T-helper 1 cell treated with Interleukin-12 subunit alpha and Interleukin-12 subunit beta and Interleukin-4 antibody, amounts not matched to agents 30 μg/mL and 1 μg/mL, for 36 hours (primary cell): ENCODE measurements at regions not wholly inside any gene's neighbourhood (a gene's known extent, or its start where the extent isn't known, plus 50 kb on each side); places are given as distances from the start of the nearest gene placed in this dataset.
"Not testable (repeated sequence)": the region's sequence is repeated elsewhere in the genome, so short reads cannot be mapped to it uniquely, and the experiment has no call there.

Experiments used
- H3K27ac Mint-ChIP-seq: one replicate; pipeline ENCODE4 v1.8.0; 2021; ENCODE audit warnings: mild to moderate bottlenecking, mixed read lengths
- H3K27me3 Mint-ChIP-seq: one replicate; pipeline ENCODE4 v1.8.0; 2021; ENCODE audit warnings: low read depth, mixed read lengths
- H3K36me3 Mint-ChIP-seq: one replicate; pipeline ENCODE4 v1.8.0; 2021; ENCODE audit warnings: low read depth, mixed read lengths
- H3K4me1 Mint-ChIP-seq: one replicate; pipeline ENCODE4 v1.8.0; 2021; ENCODE audit warnings: low read depth, mixed read lengths
- H3K4me3 Mint-ChIP-seq: one replicate; pipeline ENCODE4 v1.8.0; 2021; ENCODE audit warnings: mild to moderate bottlenecking, moderate library complexity, mixed read lengths
- H3K9me3 Mint-ChIP-seq: one replicate; pipeline ENCODE4 v1.8.0; 2021; ENCODE audit warnings: mixed read lengths

GRCh38 chr5:36768450-36768849 lies 108.1 kb upstream of the NIPBL start:
- no peak overlapping the region for H3K4me3 Mint-ChIP-seq
- H3K36me3 Mint-ChIP-seq: no peaks in the 10 kb centered on the region
- H3K9me3 Mint-ChIP-seq: no peaks in the 10 kb centered on the region
- no peaks in the 10 kb centered on the region for H3K4me1 Mint-ChIP-seq
- H3K27me3 Mint-ChIP-seq: peaks cover 6% of the 10 kb centered on the region
- H3K27ac Mint-ChIP-seq: no peak overlapping the region

- peaks cover 6% of the 10 kb centered on the region for H3K27me3 Mint-ChIP-seq
- no peaks in the 10 kb centered on the region for H3K9me3 Mint-ChIP-seq
- H3K27ac Mint-ChIP-seq: no peak overlapping the region
- H3K36me3 Mint-ChIP-seq: no peaks in the 10 kb centered on the region
- H3K4me1 Mint-ChIP-seq: no peaks in the 10 kb centered on the region
- no peak overlapping the region for H3K4me3 Mint-ChIP-seq
Observed at GRCh38 chr5:36769129-36769770, 107.3 kb upstream of the NIPBL start.

- Mint-ChIP-seq H3K27ac (no peak overlapping the region), H3K27me3 (peaks cover 6% of the 10 kb centered on the region), H3K36me3 (no peaks in the 10 kb centered on the region), H3K4me3 (no peak overlapping the region), H3K4me1 (no peaks in the 10 kb centered on the region), H3K9me3 (no peaks in the 10 kb centered on the region)
Observed at GRCh38 chr5:36770125-36770524, 106.4 kb upstream of the NIPBL start.

GRCh38 chr5:36772276-36773140 lies 104.1 kb upstream of the NIPBL start:
- no peaks in the 10 kb centered on the region for H3K9me3 Mint-ChIP-seq
- no peaks in the 10 kb centered on the region for H3K36me3 Mint-ChIP-seq
- H3K4me1 Mint-ChIP-seq: no peaks in the 10 kb centered on the region
- no peak overlapping the region for H3K4me3 Mint-ChIP-seq
- no peak overlapping the region for H3K27ac Mint-ChIP-seq
- H3K27me3 Mint-ChIP-seq: peaks cover 8% of the 10 kb centered on the region

- peaks cover 10% of the 10 kb centered on the region for H3K27me3 Mint-ChIP-seq
- H3K4me1 Mint-ChIP-seq: no peaks in the 10 kb centered on the region
Observed at GRCh38 chr5:36777105-36777757, 99.3 kb upstream of the NIPBL start.

GRCh38 chr5:36778336-36778735 lies 98.2 kb upstream of the NIPBL start:
- H3K4me3 Mint-ChIP-seq: no peak overlapping the region
- H3K27me3 Mint-ChIP-seq: peaks cover 10% of the 10 kb centered on the region
- H3K9me3 Mint-ChIP-seq: no peaks in the 10 kb centered on the region
- no peak overlapping the region for H3K27ac Mint-ChIP-seq
- no peaks in the 10 kb centered on the region for H3K36me3 Mint-ChIP-seq
- no peaks in the 10 kb centered on the region for H3K4me1 Mint-ChIP-seq

More at GRCh38 chr5:36777105-36777757, 99.3 kb upstream of the NIPBL start:
- Mint-ChIP-seq H3K36me3 (no peaks in the 10 kb centered on the region), H3K27ac (no peak overlapping the region), H3K9me3 (no peaks in the 10 kb centered on the region), H3K4me3 (no peak overlapping the region)

GRCh38 chr5:36782612-36783011 lies 94.0 kb upstream of the NIPBL start:
- not testable (repeated sequence) for H3K27ac Mint-ChIP-seq, H3K27me3 Mint-ChIP-seq, H3K4me3 Mint-ChIP-seq, H3K36me3 Mint-ChIP-seq, H3K9me3 Mint-ChIP-seq, H3K4me1 Mint-ChIP-seq

GRCh38 chr5:36786448-36787012 lies 90.0 kb upstream of the NIPBL start:
- H3K9me3 Mint-ChIP-seq: no peaks in the 10 kb centered on the region
- H3K4me1 Mint-ChIP-seq: no peaks in the 10 kb centered on the region
- H3K27ac Mint-ChIP-seq: no peak overlapping the region
- H3K27me3 Mint-ChIP-seq: peaks cover 7% of the 10 kb centered on the region
- no peaks in the 10 kb centered on the region for H3K36me3 Mint-ChIP-seq
- H3K4me3 Mint-ChIP-seq: no peak overlapping the region

- H3K9me3 Mint-ChIP-seq: no peaks in the 10 kb centered on the region
- H3K4me3 Mint-ChIP-seq: no peak overlapping the region
- peaks cover 7% of the 10 kb centered on the region for H3K27me3 Mint-ChIP-seq
- H3K27ac Mint-ChIP-seq: no peak overlapping the region
- H3K36me3 Mint-ChIP-seq: no peaks in the 10 kb centered on the region
- no peaks in the 10 kb centered on the region for H3K4me1 Mint-ChIP-seq
Observed at GRCh38 chr5:36787365-36788093, 89.0 kb upstream of the NIPBL start.

- Mint-ChIP-seq H3K27me3 (peaks cover 3% of the 10 kb centered on the region), H3K36me3 (no peaks in the 10 kb centered on the region), H3K4me3 (no peak overlapping the region)
Observed at GRCh38 chr5:36790847-36791246, 85.7 kb upstream of the NIPBL start.

GRCh38 chr5:36792560-36793180 lies 83.9 kb upstream of the NIPBL start:
- H3K36me3 Mint-ChIP-seq: no peaks in the 10 kb centered on the region
- H3K4me1 Mint-ChIP-seq: no peaks in the 10 kb centered on the region
- H3K4me3 Mint-ChIP-seq: no peak overlapping the region
- H3K27ac Mint-ChIP-seq: no peak overlapping the region
- peaks cover 3% of the 10 kb centered on the region for H3K27me3 Mint-ChIP-seq
- no peaks in the 10 kb centered on the region for H3K9me3 Mint-ChIP-seq

More at GRCh38 chr5:36790847-36791246, 85.7 kb upstream of the NIPBL start:
- Mint-ChIP-seq H3K27ac (no peak overlapping the region), H3K4me1 (no peaks in the 10 kb centered on the region), H3K9me3 (no peaks in the 10 kb centered on the region)

GRCh38 chr5:36795366-36795765 lies 81.2 kb upstream of the NIPBL start:
- Mint-ChIP-seq H3K27me3 (peaks cover 3% of the 10 kb centered on the region), H3K9me3 (no peaks in the 10 kb centered on the region)

GRCh38 chr5:36796155-36796554 lies 80.4 kb upstream of the NIPBL start:
- H3K36me3 Mint-ChIP-seq: no peaks in the 10 kb centered on the region
- no peaks in the 10 kb centered on the region for H3K4me1 Mint-ChIP-seq
- H3K4me3 Mint-ChIP-seq: no peak overlapping the region
- peaks cover 7% of the 10 kb centered on the region for H3K27me3 Mint-ChIP-seq
- no peak overlapping the region for H3K27ac Mint-ChIP-seq
- no peaks in the 10 kb centered on the region for H3K9me3 Mint-ChIP-seq

More at GRCh38 chr5:36795366-36795765, 81.2 kb upstream of the NIPBL start:
- Mint-ChIP-seq H3K27ac (no peak overlapping the region), H3K4me3 (no peak overlapping the region), H3K4me1 (no peaks in the 10 kb centered on the region), H3K36me3 (no peaks in the 10 kb centered on the region)

GRCh38 chr5:36801523-36801922 lies 75.0 kb upstream of the NIPBL start:
- no peak overlapping the region for H3K4me3 Mint-ChIP-seq
- no peaks in the 10 kb centered on the region for H3K36me3 Mint-ChIP-seq
- no peaks in the 10 kb centered on the region for H3K9me3 Mint-ChIP-seq
- no peaks in the 10 kb centered on the region for H3K4me1 Mint-ChIP-seq
- H3K27me3 Mint-ChIP-seq: peaks cover 17% of the 10 kb centered on the region
- H3K27ac Mint-ChIP-seq: no peak overlapping the region
